Dermis microvascular lymphatic vessel endothelial cell (primary cell): ENCODE measurements at regions not wholly inside any gene's neighbourhood (a gene's known extent, or its start where the extent isn't known, plus 50 kb on each side); places are given as distances from the start of the nearest gene placed in this dataset.
"Not testable (repeated sequence)": the region's sequence is repeated elsewhere in the genome, so short reads cannot be mapped to it uniquely, and the experiment has no call there.

Source experiments
- DNase-seq, 2 donors: peaks; one replicate each; pipeline versions ENCODE4 v3.0.0 to v3.0.0-alpha.2; 2010; ENCODE audit warnings: low read depth in 2 of 2

GRCh38 chr11:7874056-7874455, 57.0 kb downstream of the OR10A6 start:
- DNase-seq: no peak

DNA sequence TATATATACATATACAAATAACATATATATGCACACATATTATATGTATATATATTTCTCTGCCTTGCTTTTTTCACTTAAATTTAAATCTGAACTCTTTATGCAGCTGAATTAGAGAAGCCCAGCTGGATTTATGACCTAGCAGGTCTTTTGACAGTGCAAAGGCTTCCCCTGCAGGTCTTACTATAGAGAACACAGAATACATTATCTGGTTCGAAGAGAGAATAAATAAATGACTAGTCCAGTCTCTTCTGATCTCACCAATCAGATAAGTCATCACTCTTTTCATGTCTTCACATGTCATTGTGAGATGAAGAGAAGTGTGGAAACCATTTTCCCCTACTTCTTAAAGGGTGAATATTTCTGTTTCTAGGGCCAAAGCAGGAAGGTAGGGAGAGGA, 58.2 kb downstream of the OR10A6 start:
- DNase-seq: no peak

GRCh38 chr11:7871056-7871455, 60.0 kb downstream of the OR10A6 start:
- DNase-seq: no peak

DNA sequence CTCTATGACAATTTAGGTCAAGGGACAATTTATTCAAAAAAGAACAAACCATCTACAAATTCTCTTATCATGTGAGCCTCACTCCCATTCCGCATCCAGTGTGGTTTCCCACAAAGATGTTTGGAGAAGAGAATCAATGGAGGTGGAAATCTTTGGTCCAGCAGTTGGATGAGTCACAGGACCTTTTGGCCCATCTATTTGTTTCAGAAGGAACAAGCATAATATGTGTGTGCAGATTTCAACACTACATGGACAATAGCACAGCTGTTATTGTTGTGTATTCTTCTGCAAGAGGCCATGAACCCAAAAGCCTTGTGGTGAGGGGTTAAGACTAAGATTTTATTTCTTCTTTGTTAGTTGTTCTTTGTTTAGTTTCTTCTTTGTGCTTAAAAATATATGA, 61.6 kb downstream of the OR10A6 start:
- peak in 1 of 2 donors; percentile 56 for DNase-seq

GRCh38 chr11:7861292-7861691, 64.5 kb upstream of the OR5P2 start:
- DNase-seq: not testable (repeated sequence)

DNA sequence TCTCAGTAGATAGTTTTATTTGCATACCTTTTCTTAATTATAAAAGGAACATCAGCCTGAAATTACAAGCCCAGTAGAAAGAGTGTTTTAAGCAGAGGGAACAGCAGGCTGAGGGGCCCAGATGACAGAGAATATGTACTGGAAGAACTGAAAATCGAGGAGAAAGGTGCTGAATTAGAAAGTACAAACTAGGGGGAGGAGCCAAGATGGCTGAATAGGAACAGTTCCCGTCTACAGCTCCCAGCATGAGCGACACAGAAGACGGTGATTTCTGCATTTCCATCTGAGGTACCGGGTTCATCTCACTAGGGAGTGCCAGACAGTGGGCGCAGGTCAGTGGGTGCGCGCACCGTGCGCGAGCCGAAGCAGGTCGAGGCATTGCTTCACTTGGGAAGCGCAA, 64.1 kb upstream of the OR5P2 start:
- not testable (repeated sequence) for DNase-seq

GRCh38 chr11:7858006-7858405, 61.3 kb upstream of the OR5P2 start:
- DNase-seq: no peak

GRCh38 chr11:7851391-7851790, 54.6 kb upstream of the OR5P2 start:
- DNase-seq: no peak

DNA sequence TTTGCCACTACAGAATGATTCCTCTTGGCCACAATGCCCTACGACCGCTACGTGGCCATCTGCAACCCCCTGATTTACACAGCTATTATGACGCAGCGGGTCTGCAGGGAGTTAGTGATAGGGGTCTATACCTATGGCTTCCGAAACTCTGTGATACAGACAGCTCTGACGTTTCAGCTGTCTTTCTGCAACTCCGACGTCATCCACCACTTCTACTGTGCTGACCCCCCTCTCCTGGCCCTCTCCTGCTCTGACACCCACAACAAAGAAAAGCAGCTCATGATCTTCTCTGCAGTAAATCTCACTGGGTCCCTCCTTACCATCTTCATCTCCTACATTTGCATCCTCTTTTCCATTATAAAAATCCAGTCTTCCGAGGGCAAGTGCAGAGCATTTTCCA, 52.3 kb upstream of the OR5P2 start:
- DNase-seq: no peak
